ENCODE measurements at regions not wholly inside any gene's neighbourhood (a gene's known extent, or its start where the extent isn't known, plus 50 kb on each side); places are given as distances from the start of the nearest gene placed in this dataset.

DNA sequence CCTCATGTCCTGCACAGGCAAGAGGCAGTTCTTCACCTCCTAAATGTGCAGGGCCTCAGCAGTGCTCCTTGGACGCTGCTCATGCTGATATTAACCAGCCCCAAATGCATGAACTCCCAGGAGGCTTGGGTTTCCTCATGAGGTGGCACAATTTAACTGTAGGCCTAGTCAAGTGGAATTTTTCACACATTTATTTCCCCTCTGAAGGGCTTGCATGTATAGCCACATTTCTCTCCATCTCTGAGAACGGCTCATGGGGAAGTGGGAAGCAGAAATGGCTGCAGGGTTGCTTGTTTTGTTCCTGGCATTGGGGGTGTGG is 72.8 kb upstream of the PAX1 start (continued):
- TF ChIP-seq BCLAF1 (IDR thresholded peaks at IDR 0.05; ENCODE audit: borderline replicate concordance in 1 of 2, control insufficient read depth in 1 of 2, low read depth in 2 of 2, low read length in 1 of 2), result no peak
- TF ChIP-seq MTA3 (IDR thresholded peaks at IDR 0.05; ENCODE audit: borderline replicate concordance), result no peak
- TF ChIP-seq EHMT2 (IDR thresholded peaks at IDR 0.05), result no peak
- TF ChIP-seq FOXK1 (CRISPR knock-in tag; IDR thresholded peaks at IDR 0.05; ENCODE audit: borderline replicate concordance), result no peak
- TF ChIP-seq ILF3 (IDR thresholded peaks at IDR 0.05; ENCODE audit: borderline replicate concordance), result no peak
- no peak for TF ChIP-seq NRF1 (conservative IDR thresholded peaks at IDR 0.05 in 1 of 2, IDR thresholded peaks at IDR 0.05 in 1 of 2)

GRCh38 chr20:21632031-21632734 is 73.3 kb upstream of the PAX1 start:
- Histone ChIP-seq H3K27me3 (ENCODE audit: control insufficient read depth in 2 of 2, insufficient read depth in 2 of 2, low read length in 2 of 2) (no peaks in the 10 kb centered on the region; a peak in 1 of 5 replicates), H3K9me3 (replicated peaks; ENCODE audit: control insufficient read depth, insufficient read depth, low read depth, low read length) (no peaks in the 10 kb centered on the region), H3K36me3 (ENCODE audit: control insufficient read depth, insufficient read depth, low read length) (no peaks in the 10 kb centered on the region), H3K4me2 (ENCODE audit: insufficient read depth, low read length) (no peak overlapping the region), H3K27ac (ENCODE audit: extremely low read depth, low read depth, low read length) (no peak overlapping the region), H2AFZ (ENCODE audit: low read depth, low read length) (no peak overlapping the region), H3K4me1 (replicated peaks in 1 of 2; ENCODE audit: control insufficient read depth in 2 of 2, insufficient read depth in 2 of 2, low read length in 2 of 2) (no peaks in the 10 kb centered on the region), H3K9ac (ENCODE audit: insufficient read depth in 1 of 2, low read depth in 2 of 2, low read length in 2 of 2) (no peak overlapping the region), H4K20me1 (replicated peaks; ENCODE audit: control insufficient read depth, insufficient read depth, low read length) (no peaks in the 10 kb centered on the region), H3K4me3 (no peak overlapping the region), H3K79me2 (ENCODE audit: control insufficient read depth, insufficient read depth, low read length) (no peaks in the 10 kb centered on the region), H3K9me1 (ENCODE audit: control insufficient read depth, insufficient read depth, low read length) (no peaks in the 10 kb centered on the region)
- CTCF ChIA-PET (ENCODE audit: low intra/inter-chr PET ratio), result no interaction called here
- intact Hi-C loops (cut with micrococcal nuclease) (no loop called here), in situ Hi-C loops (cut with MboI) (no loop called here)
- FAIRE-seq (no peak), DNase-seq (ENCODE audit: extremely low read depth in 1 of 4, low spot score in 3 of 4) (no peak), ATAC-seq (no peak)
- no TSS peak for BruUV-seq (replicated peaks)
- 3% methylated on average over 7 of the region's 7 CpGs for WGBS (ENCODE audit: insufficient coverage, low coverage, missing lambda C conversion rate)
- POLR2A ChIA-PET, result no interaction called here
- TF ChIP-seq, protein P1, sequence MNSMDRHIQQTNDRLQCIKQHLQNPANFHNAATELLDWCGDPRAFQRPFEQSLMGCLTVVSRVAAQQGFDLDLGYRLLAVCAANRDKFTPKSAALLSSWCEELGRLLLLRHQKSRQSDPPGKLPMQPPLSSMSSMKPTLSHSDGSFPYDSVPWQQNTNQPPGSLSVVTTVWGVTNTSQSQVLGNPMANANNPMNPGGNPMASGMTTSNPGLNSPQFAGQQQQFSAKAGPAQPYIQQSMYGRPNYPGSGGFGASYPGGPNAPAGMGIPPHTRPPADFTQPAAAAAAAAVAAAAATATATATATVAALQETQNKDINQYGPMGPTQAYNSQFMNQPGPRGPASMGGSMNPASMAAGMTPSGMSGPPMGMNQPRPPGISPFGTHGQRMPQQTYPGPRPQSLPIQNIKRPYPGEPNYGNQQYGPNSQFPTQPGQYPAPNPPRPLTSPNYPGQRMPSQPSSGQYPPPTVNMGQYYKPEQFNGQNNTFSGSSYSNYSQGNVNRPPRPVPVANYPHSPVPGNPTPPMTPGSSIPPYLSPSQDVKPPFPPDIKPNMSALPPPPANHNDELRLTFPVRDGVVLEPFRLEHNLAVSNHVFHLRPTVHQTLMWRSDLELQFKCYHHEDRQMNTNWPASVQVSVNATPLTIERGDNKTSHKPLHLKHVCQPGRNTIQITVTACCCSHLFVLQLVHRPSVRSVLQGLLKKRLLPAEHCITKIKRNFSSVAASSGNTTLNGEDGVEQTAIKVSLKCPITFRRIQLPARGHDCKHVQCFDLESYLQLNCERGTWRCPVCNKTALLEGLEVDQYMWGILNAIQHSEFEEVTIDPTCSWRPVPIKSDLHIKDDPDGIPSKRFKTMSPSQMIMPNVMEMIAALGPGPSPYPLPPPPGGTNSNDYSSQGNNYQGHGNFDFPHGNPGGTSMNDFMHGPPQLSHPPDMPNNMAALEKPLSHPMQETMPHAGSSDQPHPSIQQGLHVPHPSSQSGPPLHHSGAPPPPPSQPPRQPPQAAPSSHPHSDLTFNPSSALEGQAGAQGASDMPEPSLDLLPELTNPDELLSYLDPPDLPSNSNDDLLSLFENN (IDR thresholded peaks at IDR 0.05; ENCODE audit: low read depth in 2 of 2, low read length in 2 of 2), result no peak
- no peak for TF ChIP-seq ZNF655 (CRISPR knock-in tag; IDR thresholded peaks at IDR 0.05)
- TF ChIP-seq, protein P2, sequence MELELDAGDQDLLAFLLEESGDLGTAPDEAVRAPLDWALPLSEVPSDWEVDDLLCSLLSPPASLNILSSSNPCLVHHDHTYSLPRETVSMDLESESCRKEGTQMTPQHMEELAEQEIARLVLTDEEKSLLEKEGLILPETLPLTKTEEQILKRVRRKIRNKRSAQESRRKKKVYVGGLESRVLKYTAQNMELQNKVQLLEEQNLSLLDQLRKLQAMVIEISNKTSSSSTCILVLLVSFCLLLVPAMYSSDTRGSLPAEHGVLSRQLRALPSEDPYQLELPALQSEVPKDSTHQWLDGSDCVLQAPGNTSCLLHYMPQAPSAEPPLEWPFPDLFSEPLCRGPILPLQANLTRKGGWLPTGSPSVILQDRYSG (tag; conservative IDR thresholded peaks at IDR 0.05; ENCODE audit: low read depth), result no peak

Measured in K562 (cell line).